Midbrain (tissue), 1 donor: ENCODE measurements at regions not wholly inside any gene's neighbourhood (a gene's known extent, or its start where the extent isn't known, plus 50 kb on each side); places are given as distances from the start of the nearest gene placed in this dataset.

Source experiments
- DNase-seq: peaks from one replicate; lab custom pipeline; 2025; lab: John Stamatoyannopoulos, UW

- DNase-seq = no peak
Measured at GRCh38 chr20:39398656-39399055, 436.5 kb downstream of the DHX35 start.

- no peak for DNase-seq
Measured at GRCh38 chr20:39397646-39398045, 435.5 kb downstream of the DHX35 start.

- DNase-seq = no peak
Measured at GRCh38 chr20:39395478-39396291, 433.5 kb downstream of the DHX35 start.

GRCh38 chr20:39394461-39394860, 432.3 kb downstream of the DHX35 start:
- no peak for DNase-seq

- DNase-seq = no peak
Measured at GRCh38 chr20:39390186-39390585, 428.0 kb downstream of the DHX35 start.

GRCh38 chr20:39381595-39381994, 419.5 kb downstream of the DHX35 start:
- DNase-seq = no peak

GRCh38 chr20:39378776-39379175, 416.6 kb downstream of the DHX35 start:
- DNase-seq = no peak

- DNase-seq = no peak
Measured at GRCh38 chr20:39376788-39377187, 414.6 kb downstream of the DHX35 start.

GRCh38 chr20:39364320-39364719, 402.2 kb downstream of the DHX35 start:
- DNase-seq = no peak

GRCh38 chr20:39359981-39360620, 398.0 kb downstream of the DHX35 start:
- no peak for DNase-seq

GRCh38 chr20:39358052-39358451, 395.9 kb downstream of the DHX35 start:
- DNase-seq = no peak

- DNase-seq = no peak
Measured at GRCh38 chr20:39356908-39357307, 394.8 kb downstream of the DHX35 start.

GRCh38 chr20:39349240-39349639, 387.1 kb downstream of the DHX35 start:
- no peak for DNase-seq

GRCh38 chr20:39347626-39348025, 385.5 kb downstream of the DHX35 start:
- no peak for DNase-seq

GRCh38 chr20:39342463-39342862, 380.3 kb downstream of the DHX35 start:
- no peak for DNase-seq

GRCh38 chr20:39338469-39339376, 376.6 kb downstream of the DHX35 start:
- DNase-seq = peak; percentile 13

GRCh38 chr20:39333211-39333610, 371.1 kb downstream of the DHX35 start:
- no peak for DNase-seq

GRCh38 chr20:39328347-39328746, 366.2 kb downstream of the DHX35 start:
- DNase-seq = no peak

- DNase-seq = no peak
Measured at GRCh38 chr20:39326050-39326449, 363.9 kb downstream of the DHX35 start.

- no peak for DNase-seq
Measured at GRCh38 chr20:39318911-39319310, 356.8 kb downstream of the DHX35 start.

- DNase-seq = no peak
Measured at GRCh38 chr20:39312676-39313075, 350.5 kb downstream of the DHX35 start.

GRCh38 chr20:39311851-39312506, 349.8 kb downstream of the DHX35 start:
- peak; percentile 59 for DNase-seq
